Left lung (tissue), 4 donors: ENCODE measurements at regions not wholly inside any gene's neighbourhood (a gene's known extent, or its start where the extent isn't known, plus 50 kb on each side); places are given as distances from the start of the nearest gene placed in this dataset.

Experiments used
- ATAC-seq: fragments of 200-7000 bp; cut with Tn5 transposase; one replicate; pipeline ENCODE4 v1.9.1; 2020; ENCODE audit warnings: moderate library complexity
- DNase-seq, 4 donors: peaks; one replicate each; pipeline ENCODE4 v3.0.0-alpha.2; 2013 to 2020
- H3K27ac ChIP-seq, 2 donors: fragments of 200-600 bp; sonication (generic) in 1 of 2; one replicate each; pipeline versions ENCODE4 v1.5.0 to v1.8.0; 2020 to 2021
- H3K27me3 ChIP-seq, 2 donors: fragments of 200-600 bp; sonication (generic) in 1 of 2; one replicate each; pipeline versions ENCODE4 v1.5.0 to v1.8.0; 2020 to 2021
- H3K36me3 ChIP-seq, 2 donors: fragments of 200-600 bp; sonication (generic) in 1 of 2; one replicate each; pipeline versions ENCODE4 v1.5.0 to v1.8.0; 2020 to 2021
- H3K4me1 ChIP-seq, 2 donors: fragments of 200-600 bp; one replicate each; pipeline ENCODE4 v1.8.0; 2021
- H3K4me3 ChIP-seq, 2 donors: fragments of 200-600 bp; sonication (generic) in 1 of 2; one replicate each; pipeline versions ENCODE4 v1.5.0 to v1.8.0; 2020 to 2021; ENCODE audit warnings: mild to moderate bottlenecking in 1 of 2
- H3K9me3 ChIP-seq, 2 donors: fragments of 200-600 bp; sonication (generic) in 1 of 2; one replicate each; pipeline versions ENCODE4 v1.5.0 to v1.8.0; 2020 to 2021
- intact Hi-C, 2 donors: fragments of 100-400 bp; cut with DNase I; formaldehyde crosslinking; loops; one replicate each; pipeline versions ENCODE4 v1.11.2 to v1.14.2; 2022
- TF ChIP-seq, protein P1 (sequence below), 2 donors: fragments of 200-600 bp; sonication (generic) in 1 of 2; IDR thresholded peaks; one replicate each; pipeline versions ENCODE4 v1.5.0 to v1.8.0; 2021; ENCODE audit warnings: antibody characterized with exemption in 2 of 2
- donor health status: DM: no; HTN: yes; CAD: no.
- donor health status: DM: no; HTN: no; CAD: no.

- intact Hi-C loops = no loop called here
- H3K4me3 ChIP-seq = no peak overlapping the region
- H3K4me1 ChIP-seq = peaks cover 0 to 7% of the 10 kb centered on the region in 2 donors
- peak overlapping the region in 1 of 2 donors; percentile 51 for H3K27ac ChIP-seq
- H3K36me3 ChIP-seq = no peaks in the 10 kb centered on the region
- TF ChIP-seq, protein P1, sequence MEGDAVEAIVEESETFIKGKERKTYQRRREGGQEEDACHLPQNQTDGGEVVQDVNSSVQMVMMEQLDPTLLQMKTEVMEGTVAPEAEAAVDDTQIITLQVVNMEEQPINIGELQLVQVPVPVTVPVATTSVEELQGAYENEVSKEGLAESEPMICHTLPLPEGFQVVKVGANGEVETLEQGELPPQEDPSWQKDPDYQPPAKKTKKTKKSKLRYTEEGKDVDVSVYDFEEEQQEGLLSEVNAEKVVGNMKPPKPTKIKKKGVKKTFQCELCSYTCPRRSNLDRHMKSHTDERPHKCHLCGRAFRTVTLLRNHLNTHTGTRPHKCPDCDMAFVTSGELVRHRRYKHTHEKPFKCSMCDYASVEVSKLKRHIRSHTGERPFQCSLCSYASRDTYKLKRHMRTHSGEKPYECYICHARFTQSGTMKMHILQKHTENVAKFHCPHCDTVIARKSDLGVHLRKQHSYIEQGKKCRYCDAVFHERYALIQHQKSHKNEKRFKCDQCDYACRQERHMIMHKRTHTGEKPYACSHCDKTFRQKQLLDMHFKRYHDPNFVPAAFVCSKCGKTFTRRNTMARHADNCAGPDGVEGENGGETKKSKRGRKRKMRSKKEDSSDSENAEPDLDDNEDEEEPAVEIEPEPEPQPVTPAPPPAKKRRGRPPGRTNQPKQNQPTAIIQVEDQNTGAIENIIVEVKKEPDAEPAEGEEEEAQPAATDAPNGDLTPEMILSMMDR (IDR thresholded peaks at IDR 0.05) = no peak
- peak in 1 of 4 donors; percentile 54 for DNase-seq
- H3K9me3 ChIP-seq = no peaks in the 10 kb centered on the region
- no peak for ATAC-seq
- no peaks in the 10 kb centered on the region for H3K27me3 ChIP-seq
Observed at GRCh38 chr4:13891544-13891939, 264.0 kb upstream of the BOD1L1 start.

- no peaks in the 10 kb centered on the region for H3K27me3 ChIP-seq
- ATAC-seq (peak; percentile 47), DNase-seq (peak in 1 of 4 donors; percentile 2)
- no peaks in the 10 kb centered on the region for H3K9me3 ChIP-seq
- intact Hi-C loops = no loop called here
- peaks cover 0 to 7% of the 10 kb centered on the region in 2 donors for H3K4me1 ChIP-seq
- H3K4me3 ChIP-seq = no peak overlapping the region
- TF ChIP-seq, protein P1 (IDR thresholded peaks at IDR 0.05) = no peak
- H3K27ac ChIP-seq = peak overlapping the region; percentile 56 to 66
- no peaks in the 10 kb centered on the region for H3K36me3 ChIP-seq
Observed at GRCh38 chr4:13892739-13893105, 265.2 kb upstream of the BOD1L1 start.

GRCh38 chr4:13893211-13893610 lies 265.7 kb upstream of the BOD1L1 start:
- intact Hi-C loops = no loop called here
- peaks cover 0 to 7% of the 10 kb centered on the region in 2 donors for H3K4me1 ChIP-seq
- ATAC-seq (no peak), DNase-seq (no peak)
- no peaks in the 10 kb centered on the region for H3K9me3 ChIP-seq
- no peaks in the 10 kb centered on the region for H3K27me3 ChIP-seq
- H3K27ac ChIP-seq = peak overlapping the region; percentile 56 to 66
- TF ChIP-seq, protein P1 (IDR thresholded peaks at IDR 0.05) = no peak
- H3K36me3 ChIP-seq = no peaks in the 10 kb centered on the region
- H3K4me3 ChIP-seq = no peak overlapping the region

DNA sequence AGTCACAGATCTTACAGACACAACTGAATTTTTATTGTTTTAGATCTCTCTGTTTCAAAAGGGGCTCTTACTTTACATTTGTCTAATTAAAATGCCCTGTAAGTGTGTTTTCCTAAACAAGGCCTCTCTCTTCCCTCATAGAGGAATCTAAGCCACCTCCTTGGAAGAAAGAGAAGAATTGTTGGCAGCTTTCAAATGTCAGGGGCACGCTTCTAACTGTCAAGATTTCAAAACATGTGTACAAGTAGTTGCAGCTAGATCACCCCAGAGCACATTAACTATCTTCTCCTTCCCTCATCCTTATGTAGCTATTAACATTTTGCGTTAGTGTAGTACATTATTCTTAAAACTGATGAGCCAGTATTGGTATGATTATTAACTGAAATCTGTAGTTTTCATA lies 266.5 kb upstream of the BOD1L1 start:
- Histone ChIP-seq H3K4me1 (peaks cover 0 to 7% of the 10 kb centered on the region in 2 donors), H3K4me3 (no peak overlapping the region), H3K9me3 (no peaks in the 10 kb centered on the region), H3K36me3 (no peaks in the 10 kb centered on the region), H3K27me3 (no peaks in the 10 kb centered on the region), H3K27ac (no peak overlapping the region)
- peak in 1 of 4 donors; percentile 16 for DNase-seq
- intact Hi-C loops = no loop called here
- no peak for ATAC-seq
- TF ChIP-seq, protein P1 (IDR thresholded peaks at IDR 0.05) = no peak

GRCh38 chr4:13900780-13901179 lies 273.3 kb upstream of the BOD1L1 start:
- intact Hi-C loops = no loop called here
- no peak for ATAC-seq
- TF ChIP-seq, protein P1 (IDR thresholded peaks at IDR 0.05) = no peak

More at GRCh38 chr4:13900780-13901179, 273.3 kb upstream of the BOD1L1 start:
- no peaks in the 10 kb centered on the region for H3K4me1 ChIP-seq
- H3K4me3 ChIP-seq = no peak overlapping the region
- H3K36me3 ChIP-seq = no peaks in the 10 kb centered on the region
- H3K9me3 ChIP-seq = no peaks in the 10 kb centered on the region
- H3K27me3 ChIP-seq = no peaks in the 10 kb centered on the region
- no peak overlapping the region for H3K27ac ChIP-seq
- DNase-seq = no peak
